ENCODE measurements at regions not wholly inside any gene's neighbourhood (a gene's known extent, or its start where the extent isn't known, plus 50 kb on each side); places are given as distances from the start of the nearest gene placed in this dataset.

GRCh38 chr18:45517181-45517741 lies 98.0 kb upstream of the SLC14A2 start:
- in situ Hi-C loops (cut with HindIII; ENCODE audit: extremely low pct_ligation_motif_present, low pct_unique_long_range_greater_than_20kb) (no loop called here), intact Hi-C loops (cut with micrococcal nuclease; ENCODE audit: unreplicated experiment) (no loop called here)
- Histone ChIP-seq H2AFZ (ENCODE audit: low read length) (no peak overlapping the region), H3K9me3 (ENCODE audit: low read length) (no peaks in the 10 kb centered on the region), H3K27me3 (ENCODE audit: control insufficient read depth in 1 of 2, insufficient read depth in 2 of 2, low read length in 2 of 2) (no peaks in the 10 kb centered on the region), H3K4me3 (replicated peaks in 1 of 3; ENCODE audit: insufficient read depth in 1 of 3, low read depth in 2 of 3, low read length in 3 of 3) (no peak overlapping the region), H3K27ac (ENCODE audit: extremely low read length, insufficient read depth, low read length) (no peak overlapping the region), H3K4me1 (ENCODE audit: insufficient read depth, low read length) (no peaks in the 10 kb centered on the region), H3K9ac (ENCODE audit: insufficient read depth, low read depth, low read length) (no peak overlapping the region), H3K36me3 (replicated peaks in 1 of 2; ENCODE audit: control insufficient read depth in 1 of 2, insufficient read depth in 2 of 2, low read length in 2 of 2) (no peaks in the 10 kb centered on the region), H3K4me2 (ENCODE audit: low read depth, low read length) (no peak overlapping the region), H3K79me2 (ENCODE audit: insufficient read depth, low read length) (no peaks in the 10 kb centered on the region), H4K20me1 (ENCODE audit: insufficient read depth, low read length) (no peaks in the 10 kb centered on the region)
- FAIRE-seq (no peak), ATAC-seq (no peak), DNase-seq (ENCODE audit: low spot score) (no peak)
- ChIA-PET POLR2A (no interaction called here), CTCF (ENCODE audit: low intra/inter-chr PET ratio, low total read pairs) (no interaction called here)
- 43% methylated on average over 8 of the region's 11 CpGs for WGBS (ENCODE audit: low lambda C conversion rate)
- BruUV-seq (replicated peaks), result no TSS peak
- TF ChIP-seq ZNF784 (CRISPR knock-in tag; IDR thresholded peaks at IDR 0.05; ENCODE audit: borderline replicate concordance) (no peak), ZFP36L1 (CRISPR knock-in tag; IDR thresholded peaks at IDR 0.05) (no peak), ZFX (CRISPR knock-in tag; IDR thresholded peaks at IDR 0.05; ENCODE audit: low read depth) (no peak), ZNF724P (CRISPR knock-in tag; IDR thresholded peaks at IDR 0.05; ENCODE audit: borderline replicate concordance) (no peak), SMARCC2 (IDR thresholded peaks at IDR 0.05) (no peak), ZNF501 (CRISPR knock-in tag; IDR thresholded peaks at IDR 0.05) (no peak), SETDB1 (CRISPR knock-in tag; IDR thresholded peaks at IDR 0.05; ENCODE audit: borderline replicate concordance) (no peak), AHR (CRISPR knock-in tag; IDR thresholded peaks at IDR 0.05) (no peak), BCL3 (CRISPR knock-in tag; IDR thresholded peaks at IDR 0.05) (no peak), FLYWCH1 (CRISPR knock-in tag; IDR thresholded peaks at IDR 0.05) (no peak), SATB2 (CRISPR knock-in tag; IDR thresholded peaks at IDR 0.05) (no peak), ZBTB7B (CRISPR knock-in tag; IDR thresholded peaks at IDR 0.05) (no peak), SALL1 (CRISPR knock-in tag; IDR thresholded peaks at IDR 0.05) (no peak)
- TF ChIP-seq, protein P1, sequence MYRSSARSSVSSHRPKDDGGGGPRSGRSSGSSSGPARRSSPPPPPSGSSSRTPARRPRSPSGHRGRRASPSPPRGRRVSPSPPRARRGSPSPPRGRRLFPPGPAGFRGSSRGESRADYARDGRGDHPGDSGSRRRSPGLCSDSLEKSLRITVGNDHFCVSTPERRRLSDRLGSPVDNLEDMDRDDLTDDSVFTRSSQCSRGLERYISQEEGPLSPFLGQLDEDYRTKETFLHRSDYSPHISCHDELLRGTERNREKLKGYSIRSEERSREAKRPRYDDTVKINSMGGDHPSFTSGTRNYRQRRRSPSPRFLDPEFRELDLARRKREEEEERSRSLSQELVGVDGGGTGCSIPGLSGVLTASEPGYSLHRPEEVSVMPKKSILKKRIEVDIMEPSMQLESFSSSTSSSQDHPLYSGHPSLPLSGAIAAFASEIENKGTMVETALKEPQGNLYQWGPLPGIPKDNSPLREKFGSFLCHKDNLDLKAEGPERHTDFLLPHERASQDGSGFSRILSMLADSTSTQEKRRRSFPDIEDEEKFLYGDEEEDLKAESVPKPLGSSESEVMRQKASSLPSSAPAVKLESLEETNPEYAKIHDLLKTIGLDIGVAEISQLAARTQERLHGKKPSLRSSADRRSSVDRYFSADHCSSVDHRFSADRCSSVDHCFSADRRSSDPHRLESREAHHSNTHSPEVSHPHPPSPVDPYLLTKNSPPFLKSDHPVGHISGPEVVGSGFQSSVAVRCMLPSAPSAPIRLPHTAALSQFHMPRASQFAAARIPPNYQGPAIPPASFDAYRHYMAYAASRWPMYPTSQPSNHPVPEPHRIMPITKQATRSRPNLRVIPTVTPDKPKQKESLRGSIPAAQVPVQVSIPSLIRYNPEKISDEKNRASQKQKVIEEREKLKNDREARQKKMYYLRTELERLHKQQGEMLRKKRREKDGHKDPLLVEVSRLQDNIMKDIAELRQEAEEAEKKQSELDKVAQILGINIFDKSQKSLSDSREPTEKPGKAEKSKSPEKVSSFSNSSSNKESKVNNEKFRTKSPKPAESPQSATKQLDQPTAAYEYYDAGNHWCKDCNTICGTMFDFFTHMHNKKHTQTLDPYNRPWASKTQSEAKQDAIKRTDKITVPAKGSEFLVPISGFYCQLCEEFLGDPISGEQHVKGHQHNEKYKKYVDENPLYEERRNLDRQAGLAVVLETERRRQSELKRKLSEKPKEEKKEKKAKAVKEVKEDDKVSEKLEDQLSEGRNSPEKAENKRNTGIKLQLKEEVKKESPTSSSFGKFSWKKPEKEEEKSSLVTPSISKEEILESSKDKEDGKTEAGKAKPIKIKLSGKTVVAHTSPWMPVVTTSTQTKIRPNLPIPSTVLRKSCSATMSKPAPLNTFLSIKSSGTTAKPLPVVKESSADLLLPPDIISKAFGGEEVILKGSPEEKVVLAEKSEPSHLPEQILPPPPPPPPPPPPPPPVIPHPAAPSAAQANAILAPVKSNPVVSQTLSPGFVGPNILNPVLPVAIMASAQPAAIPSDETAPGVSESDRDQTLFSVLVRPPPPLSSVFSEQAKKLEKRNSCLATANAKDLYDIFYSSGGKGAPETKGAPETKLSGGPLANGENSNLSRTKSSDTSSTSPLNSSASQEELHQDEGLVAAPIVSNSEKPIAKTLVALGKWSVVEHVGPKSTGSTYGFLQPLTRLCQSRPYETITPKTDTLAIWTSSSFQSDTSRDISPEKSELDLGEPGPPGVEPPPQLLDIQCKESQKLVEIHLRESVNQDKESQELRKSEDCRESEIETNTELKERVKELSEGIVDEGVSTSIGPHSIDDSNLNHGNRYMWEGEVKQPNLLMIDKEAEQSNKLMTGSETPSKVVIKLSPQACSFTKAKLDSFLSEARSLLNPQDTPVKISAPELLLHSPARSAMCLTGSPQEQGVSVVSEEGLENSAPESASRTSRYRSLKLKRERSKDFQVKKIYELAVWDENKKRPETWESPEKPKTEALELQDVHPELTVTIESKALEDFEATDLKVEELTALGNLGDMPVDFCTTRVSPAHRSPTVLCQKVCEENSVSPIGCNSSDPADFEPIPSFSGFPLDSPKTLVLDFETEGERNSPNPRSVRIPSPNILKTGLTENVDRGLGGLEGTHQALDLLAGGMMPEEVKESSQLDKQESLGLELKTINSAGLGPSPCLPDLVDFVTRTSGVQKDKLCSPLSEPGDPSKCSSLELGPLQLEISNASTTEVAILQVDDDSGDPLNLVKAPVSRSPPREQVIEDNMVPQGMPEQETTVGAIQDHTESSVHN (CRISPR knock-in tag; IDR thresholded peaks at IDR 0.05), result no peak
- TF ChIP-seq, protein P2, sequence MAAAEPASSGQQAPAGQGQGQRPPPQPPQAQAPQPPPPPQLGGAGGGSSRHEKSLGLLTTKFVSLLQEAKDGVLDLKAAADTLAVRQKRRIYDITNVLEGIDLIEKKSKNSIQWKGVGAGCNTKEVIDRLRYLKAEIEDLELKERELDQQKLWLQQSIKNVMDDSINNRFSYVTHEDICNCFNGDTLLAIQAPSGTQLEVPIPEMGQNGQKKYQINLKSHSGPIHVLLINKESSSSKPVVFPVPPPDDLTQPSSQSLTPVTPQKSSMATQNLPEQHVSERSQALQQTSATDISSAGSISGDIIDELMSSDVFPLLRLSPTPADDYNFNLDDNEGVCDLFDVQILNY (CRISPR knock-in tag; conservative IDR thresholded peaks at IDR 0.05), result no peak
